ENCODE measurements at regions not wholly inside any gene's neighbourhood (a gene's known extent, or its start where the extent isn't known, plus 50 kb on each side); places are given as distances from the start of the nearest gene placed in this dataset.
"Not testable (repeated sequence)": the region's sequence is repeated elsewhere in the genome, so short reads cannot be mapped to it uniquely, and the experiment has no call there.

DNA sequence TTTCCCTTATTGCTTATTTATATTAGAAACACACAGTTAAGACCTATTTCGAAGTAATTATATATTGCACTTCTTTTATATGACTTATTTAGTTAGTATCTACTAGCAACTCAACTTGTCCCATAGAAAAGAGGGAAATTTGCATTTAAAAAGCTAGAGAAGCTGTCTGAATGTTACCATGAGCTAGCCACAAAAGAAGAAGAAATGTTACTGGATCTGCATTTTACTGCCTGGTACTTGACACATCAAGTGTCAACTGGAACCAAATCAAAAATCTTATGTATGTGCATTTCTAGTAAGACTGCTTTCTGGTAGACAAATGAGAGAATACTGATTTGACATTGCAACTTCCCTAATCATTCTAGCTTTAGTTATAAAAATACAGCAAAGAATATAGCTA, 424.6 kb upstream of the VRK2 start:
- in situ Hi-C loops (cut with HindIII; ENCODE audit: low sequenced_read_pairs), result no loop called here

DNA sequence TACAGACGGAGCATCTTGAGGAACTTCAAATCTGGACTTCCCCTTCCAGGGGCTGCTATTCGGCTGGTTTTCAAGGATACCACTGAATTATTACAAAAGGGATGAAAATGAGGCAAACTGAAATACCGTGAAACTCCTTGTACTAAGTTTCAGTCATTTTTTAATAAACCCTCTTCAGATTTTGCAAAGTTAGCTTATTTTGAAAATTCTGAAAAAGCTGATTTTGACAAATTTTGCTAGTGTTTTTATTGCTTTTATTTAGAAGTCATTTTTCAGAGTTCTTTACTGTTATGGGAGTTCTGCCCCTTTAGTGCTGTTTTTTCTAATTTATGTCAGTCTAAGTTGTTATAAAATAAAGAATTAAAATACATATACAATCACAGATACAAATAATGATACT, 390.4 kb upstream of the VRK2 start:
- in situ Hi-C loops (cut with HindIII; ENCODE audit: low sequenced_read_pairs), result no loop called here

DNA sequence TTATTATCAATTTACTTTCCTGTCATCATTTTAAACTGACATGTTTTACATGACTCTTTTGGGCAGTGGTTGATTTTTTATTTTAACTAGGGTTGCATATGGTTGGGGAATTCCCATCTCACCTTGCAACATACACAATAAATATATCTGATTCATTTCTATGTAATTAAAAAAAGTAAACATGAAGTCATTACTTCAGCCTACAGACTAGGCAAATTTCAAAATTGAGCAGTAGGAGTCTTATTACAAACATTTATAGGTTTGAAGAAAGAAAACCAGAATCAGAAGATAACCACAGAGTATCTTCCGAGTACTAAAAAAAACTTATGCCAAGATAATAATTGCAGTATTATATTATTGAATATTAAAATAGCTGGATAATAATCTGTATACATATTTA, 377.0 kb upstream of the VRK2 start:
- in situ Hi-C loops (cut with HindIII; ENCODE audit: low sequenced_read_pairs), result no loop called here

DNA sequence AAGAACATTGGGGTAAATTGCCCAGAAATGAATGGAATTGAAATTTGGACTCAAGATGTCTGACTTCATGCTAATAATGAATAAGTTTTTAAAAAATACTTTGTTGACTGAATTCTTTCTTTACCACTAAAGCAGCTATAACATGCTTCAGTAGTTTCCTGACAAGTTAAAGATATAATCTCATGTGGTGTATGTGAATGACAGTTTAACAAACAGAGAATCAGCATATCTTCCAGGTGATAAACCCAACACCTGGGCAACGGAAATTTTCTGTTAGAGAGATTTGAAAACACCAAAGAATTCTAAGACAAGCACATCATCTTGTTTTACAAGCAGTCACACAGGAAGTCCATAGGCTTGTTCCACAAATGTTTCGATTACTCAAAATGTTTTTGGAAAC, 372.6 kb upstream of the VRK2 start:
- in situ Hi-C loops (cut with HindIII; ENCODE audit: low sequenced_read_pairs), result no loop called here

DNA sequence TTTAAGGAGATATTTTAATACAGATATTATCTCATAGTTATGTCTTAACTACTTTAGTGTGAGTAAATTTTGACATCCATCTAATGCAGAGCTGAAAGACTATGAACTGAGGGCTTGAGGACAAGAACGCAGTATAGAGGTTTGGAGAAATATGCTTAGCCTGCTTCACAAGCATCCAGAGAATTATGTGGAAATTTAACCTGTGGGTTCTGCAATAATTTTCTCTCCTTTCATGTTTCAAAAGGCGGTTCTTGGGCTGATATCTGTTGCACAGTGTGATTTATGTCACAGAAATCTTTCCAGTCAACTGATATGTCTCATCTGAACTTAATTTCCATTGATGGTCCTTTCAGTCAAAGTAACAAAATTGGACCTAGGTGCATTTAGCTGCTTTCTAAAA, 371.9 kb upstream of the VRK2 start:
- in situ Hi-C loops (cut with HindIII; ENCODE audit: low sequenced_read_pairs), result no loop called here

DNA sequence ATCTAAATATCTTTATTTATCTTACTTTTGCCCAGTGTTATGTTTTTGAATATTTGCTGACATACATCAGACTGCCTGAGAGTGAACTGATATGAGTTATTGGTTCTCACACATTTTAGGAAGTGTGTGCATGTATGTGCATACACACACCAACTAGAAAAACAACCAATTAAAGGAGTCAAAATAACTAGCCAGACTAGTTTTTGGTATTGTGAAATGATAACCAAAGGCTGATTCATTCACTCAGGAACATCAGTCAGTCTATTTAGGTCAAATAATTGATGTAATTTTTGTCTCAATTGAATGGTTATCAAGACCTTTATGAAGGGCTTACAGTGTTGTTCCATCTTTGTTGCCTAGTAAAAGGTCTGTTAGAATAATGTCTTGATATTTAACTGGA, 369.3 kb upstream of the VRK2 start:
- in situ Hi-C loops (cut with HindIII; ENCODE audit: low sequenced_read_pairs), result no loop called here

DNA sequence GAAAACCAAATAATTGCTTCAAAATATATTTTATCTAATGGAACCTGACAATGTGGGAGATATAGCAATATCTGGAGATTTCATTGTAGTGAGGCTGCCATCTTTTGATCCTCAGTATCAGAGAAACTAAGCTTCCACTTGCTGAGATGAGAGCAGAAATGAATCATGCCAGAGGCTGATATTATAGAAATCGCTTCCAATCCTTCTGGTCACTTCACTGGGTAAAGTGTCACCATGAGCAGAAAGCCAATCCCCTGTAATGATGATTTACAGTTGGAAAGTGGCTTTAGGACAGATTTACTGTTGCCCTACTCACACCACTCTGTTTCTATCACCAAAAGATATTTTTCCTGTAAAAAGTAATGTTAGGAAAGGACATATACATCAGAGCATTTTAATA, 365.0 kb upstream of the VRK2 start:
- in situ Hi-C loops (cut with HindIII; ENCODE audit: low sequenced_read_pairs), result no loop called here

DNA sequence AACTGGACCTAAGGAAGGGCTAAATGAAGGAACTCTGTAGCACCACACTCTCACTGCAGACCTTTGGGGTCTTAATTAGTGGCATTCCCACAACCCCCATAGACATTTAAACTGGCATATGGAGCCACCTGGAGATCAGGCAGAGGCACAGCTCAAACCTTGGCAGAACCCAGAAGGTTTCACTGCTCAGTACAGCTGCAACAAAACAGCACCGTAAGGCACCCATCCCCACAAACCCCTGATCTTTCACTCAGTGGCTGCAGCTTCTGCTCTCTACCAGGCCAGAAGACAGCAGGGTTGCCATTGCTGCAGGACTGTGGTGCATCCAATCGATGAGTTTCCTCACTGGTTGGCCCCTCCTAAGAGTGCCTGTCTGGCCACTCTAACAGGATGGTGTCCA, 361.6 kb upstream of the VRK2 start:
- in situ Hi-C loops (cut with HindIII; ENCODE audit: low sequenced_read_pairs), result no loop called here

DNA sequence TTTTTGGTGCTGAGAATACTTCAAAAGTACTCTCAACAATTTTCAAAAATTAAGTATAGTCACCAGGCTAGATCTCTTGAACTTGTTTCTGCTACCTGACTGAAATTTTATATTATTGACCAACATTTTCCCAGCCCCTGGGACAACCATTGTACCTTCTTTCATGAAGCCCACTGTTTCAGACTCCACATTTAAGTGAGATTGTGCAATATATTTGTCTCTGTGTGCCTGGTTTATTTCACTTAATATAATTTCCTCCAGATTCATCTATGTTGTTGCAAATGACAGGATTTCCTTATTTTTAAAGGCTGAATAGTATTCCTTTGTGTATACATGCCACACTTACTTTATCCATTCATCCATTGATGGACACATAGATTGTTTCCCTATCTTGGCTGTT, 354.2 kb upstream of the VRK2 start:
- in situ Hi-C loops (cut with HindIII; ENCODE audit: low sequenced_read_pairs), result no loop called here

DNA sequence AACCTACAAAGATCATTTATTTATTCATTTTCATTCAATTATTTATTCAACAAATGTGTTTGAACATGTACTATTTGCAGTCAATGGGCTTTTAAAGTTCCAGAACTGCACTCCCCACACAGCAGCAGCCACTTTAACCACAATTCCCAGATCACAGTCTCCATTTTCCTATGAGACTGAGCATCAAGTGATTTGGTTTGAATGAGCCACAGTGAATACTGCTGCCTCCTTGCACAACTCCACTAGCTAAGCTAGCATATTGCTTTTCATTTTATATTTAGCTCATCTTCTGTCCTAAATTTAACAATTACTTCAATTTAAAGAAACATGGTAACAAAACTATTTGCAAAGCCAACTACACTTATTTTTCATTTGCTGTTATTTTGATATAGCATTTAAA, 353.4 kb upstream of the VRK2 start:
- in situ Hi-C loops (cut with HindIII; ENCODE audit: low sequenced_read_pairs), result no loop called here

DNA sequence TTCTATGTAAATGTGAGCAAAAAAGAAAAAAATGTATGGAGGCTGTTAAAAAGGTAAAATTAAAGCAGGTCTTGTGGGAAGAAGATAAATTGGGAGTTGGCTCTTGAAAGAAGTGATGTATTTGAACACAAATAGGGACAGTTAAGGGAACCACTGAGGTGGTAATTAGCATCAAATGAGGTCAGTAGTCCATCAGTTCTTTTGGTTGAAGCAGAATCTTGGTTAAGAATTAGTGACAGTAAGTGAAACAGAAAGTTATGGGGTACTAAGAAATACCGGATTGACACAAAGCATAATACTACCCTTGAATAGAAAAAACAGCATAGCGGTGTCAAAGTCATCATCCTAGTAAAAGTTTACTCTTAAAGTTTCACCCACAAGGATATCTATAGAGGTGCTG, 352.6 kb upstream of the VRK2 start:
- in situ Hi-C loops (cut with HindIII; ENCODE audit: low sequenced_read_pairs), result no loop called here

DNA sequence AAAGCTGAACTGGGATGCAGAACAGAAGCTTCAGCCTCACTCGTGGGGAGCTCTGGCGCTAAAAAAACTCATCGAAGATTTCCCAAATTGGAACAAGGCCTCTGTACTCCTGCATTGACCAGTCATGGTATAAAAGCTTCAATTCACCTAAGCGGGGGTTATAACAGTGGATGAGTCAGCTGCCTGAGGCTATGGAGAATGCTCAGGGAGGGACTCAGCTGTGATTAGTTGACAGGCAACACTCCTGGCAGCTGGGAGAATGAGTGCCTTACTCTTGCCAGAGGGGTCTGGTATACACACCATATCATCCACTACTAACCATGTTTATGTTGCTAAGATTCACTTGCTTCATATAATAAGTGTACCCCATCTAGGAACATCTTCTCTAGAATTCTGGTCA, 350.6 kb upstream of the VRK2 start:
- in situ Hi-C loops (cut with HindIII; ENCODE audit: low sequenced_read_pairs), result no loop called here

DNA sequence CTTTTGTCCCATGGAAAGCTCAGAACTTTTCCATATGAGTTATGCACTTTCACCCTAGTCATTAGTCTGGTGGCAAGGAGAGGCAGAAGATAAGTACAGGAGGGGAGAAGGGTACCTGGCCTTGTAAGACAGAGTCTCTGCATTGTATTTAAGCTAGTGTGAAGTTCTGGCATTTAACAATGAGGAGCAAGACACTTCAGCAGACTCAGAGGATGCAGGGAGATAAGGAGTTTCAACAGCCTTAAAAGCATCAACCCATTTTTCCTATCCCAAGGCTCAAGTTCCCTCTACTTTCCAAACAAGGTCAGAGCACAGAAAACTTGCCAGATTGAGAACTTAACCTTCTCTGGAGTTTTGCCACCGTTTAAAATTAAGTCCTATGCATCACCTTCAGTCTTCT, 348.2 kb upstream of the VRK2 start:
- in situ Hi-C loops (cut with HindIII; ENCODE audit: low sequenced_read_pairs), result no loop called here

DNA sequence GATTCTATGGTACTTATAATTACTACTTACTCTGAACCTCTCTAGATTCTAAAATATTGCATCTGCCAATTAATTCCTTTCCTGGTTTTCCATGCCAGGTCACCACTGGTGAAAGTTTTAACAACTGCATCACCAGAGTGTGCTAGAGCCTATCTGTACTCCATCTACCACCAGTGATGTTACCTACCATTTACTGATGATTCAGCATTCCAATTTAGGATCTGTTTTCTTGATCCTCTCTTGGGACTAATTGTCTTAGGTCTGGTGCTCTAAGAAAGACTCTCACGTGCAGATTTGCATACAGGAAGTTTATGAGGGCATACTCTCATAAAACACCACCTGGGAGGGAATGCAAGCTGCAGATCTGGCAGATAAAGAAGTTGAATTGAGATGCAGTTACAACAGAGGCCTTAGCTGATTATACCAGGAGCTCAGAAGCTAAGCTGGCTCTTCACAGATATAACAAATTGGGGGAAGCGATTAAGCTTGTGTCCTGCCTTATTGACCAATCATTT, 347.6 kb upstream of the VRK2 start:
- in situ Hi-C loops (cut with HindIII; ENCODE audit: low sequenced_read_pairs), result no loop called here

DNA sequence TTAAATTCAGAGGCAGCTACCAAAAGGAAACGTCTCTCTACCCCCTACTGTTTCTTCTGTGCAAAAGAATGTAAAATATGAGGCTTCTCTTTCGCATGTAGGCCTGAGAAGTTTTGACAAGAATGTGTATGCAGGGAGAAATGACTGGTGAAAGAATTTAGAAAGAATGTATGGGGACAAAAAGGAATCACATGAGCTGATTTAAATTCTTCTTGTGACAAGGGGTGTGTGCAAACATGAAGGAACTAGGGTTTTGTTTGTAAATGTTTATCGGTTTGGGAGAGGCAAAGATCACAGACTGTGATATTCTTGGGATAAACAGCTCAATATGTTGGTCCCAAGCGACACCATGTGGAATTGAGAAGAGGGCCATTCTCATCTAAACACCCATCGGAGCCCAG, 345.2 kb upstream of the VRK2 start:
- in situ Hi-C loops (cut with HindIII; ENCODE audit: low sequenced_read_pairs), result no loop called here

DNA sequence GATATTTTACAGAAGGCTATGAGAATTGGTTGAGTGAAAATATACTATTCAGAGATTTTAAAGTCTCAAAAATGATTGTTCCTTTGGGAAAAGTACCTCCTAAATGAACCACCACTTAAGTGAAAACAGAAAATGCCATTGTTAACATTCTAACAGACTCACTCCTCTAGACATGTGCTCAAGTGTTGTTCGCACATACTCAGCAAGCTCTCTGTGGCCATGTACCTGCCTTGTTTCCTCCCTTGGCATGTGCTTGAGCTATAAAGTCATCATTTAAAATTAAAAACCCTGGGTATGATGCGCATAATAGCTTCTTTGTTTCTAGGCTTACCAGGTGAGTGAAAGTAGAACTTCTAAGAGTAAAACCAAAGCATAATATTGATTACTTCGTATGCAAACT, 343.2 kb upstream of the VRK2 start:
- in situ Hi-C loops (cut with HindIII; ENCODE audit: low sequenced_read_pairs), result no loop called here

DNA sequence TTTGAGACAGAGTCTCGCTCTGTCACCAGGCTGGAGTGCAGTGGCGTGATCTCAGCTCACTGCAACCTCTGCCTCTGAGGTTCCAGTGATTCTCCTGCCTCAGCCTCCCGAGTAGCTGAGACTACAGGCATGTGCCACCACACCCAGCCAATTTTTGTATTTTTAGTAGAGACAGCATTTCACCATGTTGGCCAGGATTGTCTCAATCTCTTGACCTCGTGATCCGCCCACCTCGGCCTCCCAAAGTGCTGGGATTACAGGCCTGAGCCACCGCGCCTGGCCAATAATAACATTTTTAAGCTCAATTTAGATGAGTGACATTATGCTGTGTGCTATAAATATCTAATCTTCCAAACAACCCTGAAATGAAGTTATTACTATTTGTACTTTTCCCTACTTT, 338.8 kb upstream of the VRK2 start:
- in situ Hi-C loops (cut with HindIII; ENCODE audit: low sequenced_read_pairs), result not testable (repeated sequence)

DNA sequence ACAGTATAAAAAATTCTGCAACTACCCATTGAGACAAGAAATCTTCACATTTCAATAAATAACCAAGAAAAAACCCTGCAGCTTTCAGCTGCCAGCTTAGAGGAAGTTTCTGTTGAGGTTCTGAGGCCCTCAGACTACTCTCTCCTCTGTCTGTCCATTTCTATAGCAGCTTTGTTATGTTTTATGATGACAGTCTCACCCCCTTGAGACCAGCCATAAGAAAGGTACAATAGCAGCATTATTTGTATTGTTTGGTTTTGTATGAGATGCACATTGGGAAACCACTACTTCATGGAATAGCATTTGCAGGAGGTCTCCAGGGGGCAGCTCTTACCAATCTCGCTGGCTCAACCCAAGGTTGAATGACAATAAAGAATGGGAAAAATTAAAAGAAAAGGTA, 334.6 kb upstream of the VRK2 start:
- in situ Hi-C loops (cut with HindIII; ENCODE audit: low sequenced_read_pairs), result no loop called here

DNA sequence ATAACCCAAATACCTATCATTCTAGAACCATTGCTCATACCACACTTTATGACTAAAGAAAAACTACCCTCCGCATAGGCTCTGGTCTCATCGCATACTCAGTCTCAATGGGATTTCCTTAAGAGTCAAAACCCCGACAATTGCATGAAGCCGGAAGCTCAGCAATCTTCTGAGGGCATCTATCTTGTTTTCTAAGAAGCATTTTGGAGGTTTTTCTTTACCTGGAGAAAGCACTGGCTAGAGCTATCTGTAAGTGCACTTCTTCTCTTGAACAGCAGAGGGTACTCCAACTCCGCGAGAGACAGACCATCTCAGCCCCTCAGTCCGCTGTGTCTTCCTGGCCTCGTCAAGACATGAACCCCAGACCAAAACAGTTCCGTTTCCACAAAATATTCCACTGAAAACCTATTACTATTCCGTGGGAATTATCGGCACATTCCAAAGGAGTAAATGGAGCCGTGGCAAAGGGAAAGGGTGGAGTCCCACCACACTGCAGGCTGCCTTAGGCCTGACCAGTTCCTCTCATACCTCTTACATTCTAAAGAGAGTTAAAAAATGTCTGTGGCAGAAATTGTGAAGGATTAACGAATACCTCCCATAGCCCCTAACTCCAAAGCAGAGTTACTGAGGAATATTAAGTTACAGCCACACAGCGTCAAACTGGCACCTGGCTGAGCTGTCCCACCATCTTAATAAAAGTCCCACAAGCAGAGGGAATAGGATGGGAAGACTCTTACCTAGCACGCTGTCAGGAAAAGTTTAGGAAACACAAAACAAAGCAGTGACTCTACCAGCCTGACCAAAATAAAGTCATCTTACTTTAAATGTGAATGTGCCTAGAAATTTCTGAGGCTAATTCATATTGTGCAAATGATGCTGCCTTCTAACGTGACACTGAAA, 325.6 kb upstream of the VRK2 start:
- in situ Hi-C loops (cut with HindIII; ENCODE audit: low sequenced_read_pairs), result no loop called here

DNA sequence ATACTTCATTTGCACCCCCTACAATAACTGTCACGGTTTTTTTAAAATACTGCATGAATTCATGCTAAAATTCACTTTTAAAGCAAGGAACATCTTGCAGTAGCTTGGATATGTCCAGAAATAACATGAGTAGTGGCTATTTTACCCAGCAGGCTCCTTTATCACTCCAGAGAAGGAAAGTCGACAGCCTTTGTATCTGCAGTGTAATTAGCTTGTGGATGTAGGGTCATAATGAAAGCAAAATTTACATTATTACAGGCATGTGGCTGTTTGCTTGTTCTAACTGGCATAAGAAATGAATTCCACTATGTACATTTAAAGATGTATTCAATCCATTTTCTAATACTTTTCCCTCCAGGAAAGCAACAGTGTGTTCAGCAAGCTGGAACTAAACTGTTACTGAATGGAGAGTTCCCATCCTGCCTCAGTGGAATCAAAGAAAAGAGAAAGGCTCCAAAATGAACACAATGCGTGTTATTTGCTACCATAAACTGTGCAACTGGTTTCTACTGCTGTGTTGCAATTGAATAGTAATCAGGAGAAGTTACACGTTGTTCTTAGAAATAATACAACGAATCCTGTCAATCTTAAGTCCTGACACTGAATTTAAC, 321.2 kb upstream of the VRK2 start:
- in situ Hi-C loops (cut with HindIII; ENCODE audit: low sequenced_read_pairs), result no loop called here

DNA sequence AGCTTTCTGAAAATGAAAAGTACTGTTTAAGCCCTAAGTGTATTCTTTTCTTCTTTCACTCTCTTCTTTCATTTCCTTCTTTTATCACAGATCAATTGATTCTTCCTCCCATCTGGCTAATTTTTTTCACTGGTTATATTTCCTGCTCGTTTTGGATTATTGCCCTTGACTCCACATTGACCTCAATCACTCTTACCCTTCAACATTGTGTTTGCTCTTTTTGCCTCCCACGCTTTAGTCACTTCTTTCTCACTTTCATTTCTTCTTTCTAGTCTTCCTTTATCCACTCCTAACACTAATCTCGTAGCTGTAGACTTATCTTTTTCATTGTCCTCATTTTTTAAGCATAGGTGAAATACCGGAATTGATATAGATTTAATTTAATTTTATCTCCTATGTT, 320.3 kb upstream of the VRK2 start:
- in situ Hi-C loops (cut with HindIII; ENCODE audit: low sequenced_read_pairs), result no loop called here

DNA sequence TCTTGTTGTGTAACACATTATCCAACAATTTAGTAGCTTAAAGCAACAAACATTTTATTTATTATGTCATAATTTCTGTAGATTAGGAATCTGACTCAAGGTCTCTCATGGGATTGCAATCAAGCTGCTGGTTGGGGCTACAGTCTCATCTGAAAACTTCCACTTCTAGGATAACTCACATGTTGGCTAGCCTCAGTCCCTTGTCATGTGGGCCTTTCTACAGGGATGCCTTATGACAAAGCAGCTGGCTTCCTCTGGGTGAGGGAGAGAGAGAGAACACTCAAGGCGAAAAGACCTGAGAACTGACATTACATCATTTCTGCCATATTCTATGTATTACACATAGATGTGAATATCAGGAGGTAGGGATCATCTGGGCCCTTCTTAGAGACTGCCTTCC, 317.9 kb upstream of the VRK2 start:
- in situ Hi-C loops (cut with HindIII; ENCODE audit: low sequenced_read_pairs), result no loop called here

DNA sequence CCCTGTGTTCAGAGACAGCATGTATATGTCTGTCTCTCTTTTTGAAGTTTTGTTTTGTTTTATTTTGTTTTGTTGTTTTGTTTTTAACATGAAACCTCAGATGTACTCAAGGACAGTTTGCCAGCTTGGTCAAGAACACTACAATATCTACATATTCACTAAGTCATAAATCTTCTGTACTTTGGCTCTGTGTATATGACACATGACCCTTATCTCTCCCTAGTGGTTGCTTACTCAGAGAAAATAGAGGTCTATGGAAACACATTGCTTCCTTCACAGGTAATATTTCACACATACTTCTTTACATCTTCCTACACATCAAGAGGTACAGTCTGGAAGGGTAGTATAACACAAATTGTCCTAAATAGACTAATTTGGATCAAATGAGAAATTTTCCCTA, 312.6 kb upstream of the VRK2 start:
- in situ Hi-C loops (cut with HindIII; ENCODE audit: low sequenced_read_pairs), result no loop called here

Data from DLD1 (cell line).